ENCODE measurements at regions not wholly inside any gene's neighbourhood (a gene's known extent, or its start where the extent isn't known, plus 50 kb on each side); places are given as distances from the start of the nearest gene placed in this dataset.

DNA sequence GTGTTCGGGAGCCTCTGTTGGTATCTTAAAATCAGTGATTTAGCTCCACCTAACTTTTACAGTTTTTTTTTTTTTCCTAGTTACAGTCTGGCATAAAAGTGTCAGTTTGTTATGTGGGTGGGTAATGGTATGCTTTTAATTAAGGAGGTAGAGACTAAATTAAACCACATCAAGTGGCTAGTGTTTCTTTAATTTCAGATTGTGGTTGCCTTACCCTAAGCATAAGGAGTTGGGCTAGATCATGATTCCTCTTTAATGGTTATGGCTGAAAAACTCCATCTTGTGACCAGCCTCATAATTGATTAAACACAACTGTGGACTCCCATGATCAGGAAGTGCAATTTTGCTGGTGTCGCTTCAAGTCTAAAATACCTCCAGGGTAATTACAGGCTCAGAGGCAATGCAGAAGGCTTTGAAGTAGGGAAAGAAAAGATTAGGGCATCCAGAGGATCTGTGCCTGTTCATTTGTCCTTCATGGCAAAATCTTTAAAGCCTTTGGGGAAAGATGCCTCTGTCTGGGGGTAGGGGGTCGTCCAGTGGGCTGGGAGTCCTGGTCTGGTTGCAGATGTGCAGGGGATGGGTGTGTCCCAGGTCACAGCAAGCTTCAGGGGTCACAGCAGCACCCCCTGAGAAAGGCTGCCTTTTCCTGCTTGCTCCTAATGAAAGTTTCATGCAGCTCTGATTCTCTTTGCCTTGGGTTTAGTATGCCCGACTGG, 579.2 kb downstream of the BCL11A start:
- peak; percentile 34 for DNase-seq (ENCODE audit: insufficient read length, low spot score, missing footprints)
- Histone ChIP-seq H4K20me1 (ENCODE audit: insufficient read depth, low read length) (no peaks in the 10 kb centered on the region), H3K27me3 (ENCODE audit: insufficient read depth, low read length) (no peaks in the 10 kb centered on the region), H3K79me2 (ENCODE audit: insufficient read depth, low read length) (no peaks in the 10 kb centered on the region), H3K36me3 (ENCODE audit: insufficient read depth, low read length) (no peaks in the 10 kb centered on the region), H2AFZ (ENCODE audit: low read length) (no peak overlapping the region), H3K9me3 (ENCODE audit: low read depth, low read length) (no peaks in the 10 kb centered on the region), H3K4me3 (ENCODE audit: insufficient read depth, low read length) (no peak overlapping the region), H3K4me1 (ENCODE audit: insufficient read depth, low read length) (no peaks in the 10 kb centered on the region), H3K4me2 (ENCODE audit: insufficient read depth, low read length) (no peak overlapping the region), H3K27ac (ENCODE audit: low read depth, low read length) (no peak overlapping the region)
- TF ChIP-seq, protein P1, sequence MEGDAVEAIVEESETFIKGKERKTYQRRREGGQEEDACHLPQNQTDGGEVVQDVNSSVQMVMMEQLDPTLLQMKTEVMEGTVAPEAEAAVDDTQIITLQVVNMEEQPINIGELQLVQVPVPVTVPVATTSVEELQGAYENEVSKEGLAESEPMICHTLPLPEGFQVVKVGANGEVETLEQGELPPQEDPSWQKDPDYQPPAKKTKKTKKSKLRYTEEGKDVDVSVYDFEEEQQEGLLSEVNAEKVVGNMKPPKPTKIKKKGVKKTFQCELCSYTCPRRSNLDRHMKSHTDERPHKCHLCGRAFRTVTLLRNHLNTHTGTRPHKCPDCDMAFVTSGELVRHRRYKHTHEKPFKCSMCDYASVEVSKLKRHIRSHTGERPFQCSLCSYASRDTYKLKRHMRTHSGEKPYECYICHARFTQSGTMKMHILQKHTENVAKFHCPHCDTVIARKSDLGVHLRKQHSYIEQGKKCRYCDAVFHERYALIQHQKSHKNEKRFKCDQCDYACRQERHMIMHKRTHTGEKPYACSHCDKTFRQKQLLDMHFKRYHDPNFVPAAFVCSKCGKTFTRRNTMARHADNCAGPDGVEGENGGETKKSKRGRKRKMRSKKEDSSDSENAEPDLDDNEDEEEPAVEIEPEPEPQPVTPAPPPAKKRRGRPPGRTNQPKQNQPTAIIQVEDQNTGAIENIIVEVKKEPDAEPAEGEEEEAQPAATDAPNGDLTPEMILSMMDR (IDR thresholded peaks at IDR 0.05; ENCODE audit: extremely low read depth, low read depth, low read length), result no peak

DNA sequence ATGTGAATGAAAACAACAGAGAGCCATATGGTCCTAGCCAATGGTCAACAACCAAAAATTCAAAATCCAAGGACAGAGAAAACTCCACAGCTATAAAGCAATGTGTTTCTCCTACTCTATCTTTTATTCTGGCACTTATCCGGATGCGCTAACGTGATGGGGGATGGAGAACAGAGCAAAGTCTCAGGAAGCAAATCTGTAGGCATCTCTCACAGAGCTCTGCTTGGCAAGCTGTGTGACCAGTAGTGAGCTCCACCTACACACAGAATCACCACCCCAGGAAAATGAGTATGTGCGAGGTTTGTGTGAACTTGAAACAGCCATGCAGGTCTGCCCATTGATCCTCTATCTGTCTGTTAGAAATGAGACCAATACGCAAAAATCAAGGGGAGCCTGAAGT, 584.3 kb downstream of the BCL11A start:
- H3K27me3 ChIP-seq (ENCODE audit: insufficient read depth, low read length), result no peaks in the 10 kb centered on the region
- H3K4me1 ChIP-seq (ENCODE audit: insufficient read depth, low read length), result no peaks in the 10 kb centered on the region
- TF ChIP-seq, protein P1 (IDR thresholded peaks at IDR 0.05; ENCODE audit: extremely low read depth, low read depth, low read length), result no peak
- H3K79me2 ChIP-seq (ENCODE audit: insufficient read depth, low read length), result no peaks in the 10 kb centered on the region
- H2AFZ ChIP-seq (ENCODE audit: low read length), result no peak overlapping the region
- no peaks in the 10 kb centered on the region for H3K36me3 ChIP-seq (ENCODE audit: insufficient read depth, low read length)
- H3K9me3 ChIP-seq (ENCODE audit: low read depth, low read length), result no peaks in the 10 kb centered on the region
- no peak overlapping the region for H3K4me2 ChIP-seq (ENCODE audit: insufficient read depth, low read length)
- H4K20me1 ChIP-seq (ENCODE audit: insufficient read depth, low read length), result no peaks in the 10 kb centered on the region
- H3K27ac ChIP-seq (ENCODE audit: low read depth, low read length), result no peak overlapping the region
- no peak overlapping the region for H3K4me3 ChIP-seq (ENCODE audit: insufficient read depth, low read length)
- DNase-seq (ENCODE audit: insufficient read length, low spot score, missing footprints), result no peak

DNA sequence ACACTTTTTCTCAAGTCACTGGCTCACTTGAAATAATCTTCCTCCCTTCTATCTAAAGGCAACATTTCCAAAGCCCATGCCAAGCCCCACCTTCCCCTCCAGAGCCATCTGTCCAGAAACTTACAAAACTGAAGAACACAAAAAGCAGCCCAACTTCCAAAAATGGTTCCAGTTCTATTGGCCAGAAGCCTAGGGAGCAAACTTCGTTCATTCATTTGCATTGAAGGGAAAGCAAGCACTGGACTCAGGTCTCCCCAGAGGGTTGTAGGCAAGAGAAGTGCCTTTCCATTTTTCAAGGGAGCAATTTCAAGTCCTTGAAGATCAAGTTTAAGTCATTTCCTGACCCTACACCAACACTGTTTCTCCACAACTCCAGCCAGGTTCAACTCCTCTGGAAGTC, 585.0 kb downstream of the BCL11A start:
- TF ChIP-seq, protein P1 (IDR thresholded peaks at IDR 0.05; ENCODE audit: extremely low read depth, low read depth, low read length), result no peak
- Histone ChIP-seq H3K4me2 (ENCODE audit: insufficient read depth, low read length) (no peak overlapping the region), H3K79me2 (ENCODE audit: insufficient read depth, low read length) (no peaks in the 10 kb centered on the region), H2AFZ (ENCODE audit: low read length) (no peak overlapping the region), H4K20me1 (ENCODE audit: insufficient read depth, low read length) (no peaks in the 10 kb centered on the region), H3K9me3 (ENCODE audit: low read depth, low read length) (no peaks in the 10 kb centered on the region), H3K36me3 (ENCODE audit: insufficient read depth, low read length) (no peaks in the 10 kb centered on the region), H3K4me1 (ENCODE audit: insufficient read depth, low read length) (no peaks in the 10 kb centered on the region), H3K4me3 (ENCODE audit: insufficient read depth, low read length) (no peak overlapping the region), H3K27me3 (ENCODE audit: insufficient read depth, low read length) (no peaks in the 10 kb centered on the region), H3K27ac (ENCODE audit: low read depth, low read length) (no peak overlapping the region)
- no peak for DNase-seq (ENCODE audit: insufficient read length, low spot score, missing footprints)

DNA sequence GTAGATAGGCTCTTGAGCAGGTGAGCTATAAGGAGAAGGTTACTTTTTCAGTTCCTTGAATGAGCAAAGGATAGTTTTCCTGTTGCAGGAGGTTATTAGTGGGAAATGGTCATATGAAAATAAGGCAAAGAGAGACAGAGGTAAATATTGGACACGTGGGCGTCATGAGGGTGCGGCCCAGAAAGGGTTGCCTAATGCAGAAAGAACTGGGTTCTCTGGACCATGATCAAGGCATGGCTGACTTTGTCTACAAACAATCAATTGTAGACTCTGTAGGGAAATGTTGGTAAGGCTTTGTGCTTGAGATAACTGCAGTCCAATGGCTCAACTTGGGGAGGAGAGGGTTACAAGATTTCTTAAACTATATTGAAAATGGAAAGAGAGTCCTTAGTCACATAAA, 585.8 kb downstream of the BCL11A start:
- Histone ChIP-seq H4K20me1 (ENCODE audit: insufficient read depth, low read length) (no peaks in the 10 kb centered on the region), H3K27me3 (ENCODE audit: insufficient read depth, low read length) (no peaks in the 10 kb centered on the region), H3K9me3 (ENCODE audit: low read depth, low read length) (no peaks in the 10 kb centered on the region), H2AFZ (ENCODE audit: low read length) (no peak overlapping the region), H3K4me3 (ENCODE audit: insufficient read depth, low read length) (no peak overlapping the region), H3K36me3 (ENCODE audit: insufficient read depth, low read length) (no peaks in the 10 kb centered on the region), H3K79me2 (ENCODE audit: insufficient read depth, low read length) (no peaks in the 10 kb centered on the region), H3K4me1 (ENCODE audit: insufficient read depth, low read length) (no peaks in the 10 kb centered on the region), H3K4me2 (ENCODE audit: insufficient read depth, low read length) (no peak overlapping the region), H3K27ac (ENCODE audit: low read depth, low read length) (no peak overlapping the region)
- DNase-seq (ENCODE audit: insufficient read length, low spot score, missing footprints), result no peak
- TF ChIP-seq, protein P1 (IDR thresholded peaks at IDR 0.05; ENCODE audit: extremely low read depth, low read depth, low read length), result no peak

All from osteoblast (primary cell).